ENCODE measurements at regions not wholly inside any gene's neighbourhood (a gene's known extent, or its start where the extent isn't known, plus 50 kb on each side); places are given as distances from the start of the nearest gene placed in this dataset.

GRCh38 chr9:101995231-101995630 is 256.8 kb upstream of the GRIN3A start:
- H3K4me3 ChIP-seq (ENCODE audit: low read length), result no peak overlapping the region

GRCh38 chr9:101993771-101994170 is 255.3 kb upstream of the GRIN3A start:
- no peaks in the 10 kb centered on the region for H3K36me3 ChIP-seq (ENCODE audit: control insufficient read depth, low read length)
- no peak overlapping the region for H3K27ac ChIP-seq (ENCODE audit: low read depth, low read length)
- H4K20me1 ChIP-seq (ENCODE audit: control insufficient read depth, insufficient read depth, low read depth, low read length), result no peaks in the 10 kb centered on the region
- no peak for TF ChIP-seq CTCF (IDR thresholded peaks at IDR 0.05; ENCODE audit: low read depth, low read length, poor library complexity, severe bottlenecking)
- no peak for TF ChIP-seq EZH2phosphoT487 (IDR thresholded peaks at IDR 0.05; ENCODE audit: borderline replicate concordance, low read length)
- H3K4me3 ChIP-seq (ENCODE audit: low read length), result no peak overlapping the region
- H3K4me2 ChIP-seq (ENCODE audit: low read length), result no peak overlapping the region
- H3K4me1 ChIP-seq (ENCODE audit: control insufficient read depth, low read length), result peaks cover 1% of the 10 kb centered on the region; the same call in 1 of the 2 replicates
- no peaks in the 10 kb centered on the region for H3K9me3 ChIP-seq (ENCODE audit: control insufficient read depth, insufficient read depth, low read length)
- no peaks in the 10 kb centered on the region for H3K9me2 ChIP-seq (replicated peaks; ENCODE audit: control insufficient read depth, low read length)
- no peaks in the 10 kb centered on the region for H3K79me2 ChIP-seq (ENCODE audit: control insufficient read depth, low read length)
- H3F3A ChIP-seq (ENCODE audit: control insufficient read depth, insufficient read depth), result no peaks in the 10 kb centered on the region
- no peaks in the 10 kb centered on the region for H3K27me3 ChIP-seq (ENCODE audit: control insufficient read depth, low read length)

More at GRCh38 chr9:101995231-101995630, 256.8 kb upstream of the GRIN3A start:
- no peaks in the 10 kb centered on the region for H3K4me1 ChIP-seq (ENCODE audit: control insufficient read depth, low read length)
- no peaks in the 10 kb centered on the region for H3K27me3 ChIP-seq (ENCODE audit: control insufficient read depth, low read length)
- H3F3A ChIP-seq (ENCODE audit: control insufficient read depth, insufficient read depth), result no peaks in the 10 kb centered on the region
- H3K79me2 ChIP-seq (ENCODE audit: control insufficient read depth, low read length), result no peaks in the 10 kb centered on the region
- H3K9me3 ChIP-seq (ENCODE audit: control insufficient read depth, insufficient read depth, low read length), result no peaks in the 10 kb centered on the region
- no peak overlapping the region for H3K4me2 ChIP-seq (ENCODE audit: low read length)
- no peaks in the 10 kb centered on the region for H3K36me3 ChIP-seq (ENCODE audit: control insufficient read depth, low read length)
- no peaks in the 10 kb centered on the region for H4K20me1 ChIP-seq (ENCODE audit: control insufficient read depth, insufficient read depth, low read depth, low read length)
- no peaks in the 10 kb centered on the region for H3K9me2 ChIP-seq (replicated peaks; ENCODE audit: control insufficient read depth, low read length)
- TF ChIP-seq EZH2phosphoT487 (IDR thresholded peaks at IDR 0.05; ENCODE audit: borderline replicate concordance, low read length) (no peak), CTCF (IDR thresholded peaks at IDR 0.05; ENCODE audit: low read depth, low read length, poor library complexity, severe bottlenecking) (no peak)
- H3K27ac ChIP-seq (ENCODE audit: low read depth, low read length), result no peak overlapping the region

GRCh38 chr9:101991926-101992325 is 253.5 kb upstream of the GRIN3A start:
- H3K79me2 ChIP-seq (ENCODE audit: control insufficient read depth, low read length), result no peaks in the 10 kb centered on the region
- H3K36me3 ChIP-seq (ENCODE audit: control insufficient read depth, low read length), result no peaks in the 10 kb centered on the region
- no peak overlapping the region for H3K27ac ChIP-seq (ENCODE audit: low read depth, low read length)
- TF ChIP-seq CTCF (IDR thresholded peaks at IDR 0.05; ENCODE audit: low read depth, low read length, poor library complexity, severe bottlenecking) (no peak), EZH2phosphoT487 (IDR thresholded peaks at IDR 0.05; ENCODE audit: borderline replicate concordance, low read length) (no peak)
- H3K4me3 ChIP-seq (ENCODE audit: low read length), result no peak overlapping the region
- H3K4me1 ChIP-seq (ENCODE audit: control insufficient read depth, low read length), result peaks cover 3% of the 10 kb centered on the region; the same call in 1 of the 2 replicates
- H4K20me1 ChIP-seq (ENCODE audit: control insufficient read depth, insufficient read depth, low read depth, low read length), result no peaks in the 10 kb centered on the region
- no peaks in the 10 kb centered on the region for H3K9me3 ChIP-seq (ENCODE audit: control insufficient read depth, insufficient read depth, low read length)
- no peaks in the 10 kb centered on the region for H3K9me2 ChIP-seq (replicated peaks; ENCODE audit: control insufficient read depth, low read length)
- no peaks in the 10 kb centered on the region for H3F3A ChIP-seq (ENCODE audit: control insufficient read depth, insufficient read depth)
- H3K4me2 ChIP-seq (ENCODE audit: low read length), result no peak overlapping the region
- no peaks in the 10 kb centered on the region for H3K27me3 ChIP-seq (ENCODE audit: control insufficient read depth, low read length)

All from DOHH2 (cell line).